ENCODE measurements at regions not wholly inside any gene's neighbourhood (a gene's known extent, or its start where the extent isn't known, plus 50 kb on each side); places are given as distances from the start of the nearest gene placed in this dataset.

DNA sequence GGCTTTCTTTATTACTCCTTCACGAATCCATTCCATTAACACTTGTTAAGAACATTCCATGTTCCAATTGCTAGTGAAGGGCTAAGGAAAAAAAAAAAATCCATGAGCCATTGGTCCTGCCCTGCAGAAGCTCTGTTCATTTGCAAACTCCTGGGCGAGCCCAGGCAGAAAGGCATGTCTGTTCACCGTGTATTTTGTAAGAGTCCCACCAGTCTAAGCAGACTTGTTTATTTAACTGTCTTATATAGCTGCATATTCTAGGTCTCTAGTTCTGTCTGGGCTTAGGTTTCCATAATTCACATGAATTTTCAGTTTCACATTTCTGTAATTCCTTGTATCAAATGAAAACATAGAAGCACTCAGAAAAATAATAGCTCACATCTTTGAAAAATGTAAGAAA lies 97.4 kb upstream of the POU2AF2 start:
- H3K36me3 ChIP-seq (ENCODE audit: control insufficient read depth, insufficient read depth, low read length) = no peaks in the 10 kb centered on the region
- WGBS, 2 experiments (ENCODE audit: insufficient coverage in 2 of 2) = 67% methylated on average over 1 of the region's 3 CpGs; no CpG with 5 or more reads in 1 of the 2 experiments

DNA sequence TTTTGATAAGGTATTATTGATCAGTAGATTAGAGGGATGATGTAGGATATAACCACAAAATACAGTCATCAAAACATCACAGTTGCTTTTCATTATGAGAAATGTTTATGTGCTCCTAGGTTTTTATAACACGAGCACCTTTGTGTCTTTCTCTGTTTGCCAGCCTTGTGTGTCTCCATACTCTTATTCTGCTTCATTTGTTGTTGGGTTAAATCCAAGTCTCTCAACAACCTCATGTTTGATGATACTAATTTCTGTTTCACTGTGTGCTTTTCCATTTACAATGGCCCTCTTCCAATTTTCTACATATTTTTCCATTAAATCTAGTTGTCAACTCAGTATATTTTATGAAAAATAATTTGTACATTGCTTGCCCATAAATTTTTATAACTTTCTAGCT lies 107.7 kb upstream of the POU2AF2 start:
- Histone ChIP-seq H3K36me3 (ENCODE audit: control insufficient read depth, insufficient read depth, low read length) (no peaks in the 10 kb centered on the region), H3K4me3 (ENCODE audit: extremely low read depth, insufficient read depth, low read length, poor library complexity, severe bottlenecking) (no peak overlapping the region), H3K9me3 (ENCODE audit: control insufficient read depth, low read length) (no peaks in the 10 kb centered on the region), H3K4me1 (ENCODE audit: control insufficient read depth, insufficient read depth, low read length, poor library complexity, severe bottlenecking) (no peaks in the 10 kb centered on the region), H3K27ac (ENCODE audit: low read depth, low read length, severe bottlenecking) (no peak overlapping the region)
- WGBS, 2 experiments (ENCODE audit: insufficient coverage in 2 of 2) = no CpG with 5 or more reads among the region's 1 CpG

More for the DNA sequence above, 97.4 kb upstream of the POU2AF2 start:
- Histone ChIP-seq H3K4me3 (ENCODE audit: extremely low read depth, insufficient read depth, low read length, poor library complexity, severe bottlenecking) (no peak overlapping the region), H3K27ac (ENCODE audit: low read depth, low read length, severe bottlenecking) (no peak overlapping the region), H3K4me1 (ENCODE audit: control insufficient read depth, insufficient read depth, low read length, poor library complexity, severe bottlenecking) (peaks cover 7% of the 10 kb centered on the region), H3K9me3 (ENCODE audit: control insufficient read depth, low read length) (no peaks in the 10 kb centered on the region)

DNA sequence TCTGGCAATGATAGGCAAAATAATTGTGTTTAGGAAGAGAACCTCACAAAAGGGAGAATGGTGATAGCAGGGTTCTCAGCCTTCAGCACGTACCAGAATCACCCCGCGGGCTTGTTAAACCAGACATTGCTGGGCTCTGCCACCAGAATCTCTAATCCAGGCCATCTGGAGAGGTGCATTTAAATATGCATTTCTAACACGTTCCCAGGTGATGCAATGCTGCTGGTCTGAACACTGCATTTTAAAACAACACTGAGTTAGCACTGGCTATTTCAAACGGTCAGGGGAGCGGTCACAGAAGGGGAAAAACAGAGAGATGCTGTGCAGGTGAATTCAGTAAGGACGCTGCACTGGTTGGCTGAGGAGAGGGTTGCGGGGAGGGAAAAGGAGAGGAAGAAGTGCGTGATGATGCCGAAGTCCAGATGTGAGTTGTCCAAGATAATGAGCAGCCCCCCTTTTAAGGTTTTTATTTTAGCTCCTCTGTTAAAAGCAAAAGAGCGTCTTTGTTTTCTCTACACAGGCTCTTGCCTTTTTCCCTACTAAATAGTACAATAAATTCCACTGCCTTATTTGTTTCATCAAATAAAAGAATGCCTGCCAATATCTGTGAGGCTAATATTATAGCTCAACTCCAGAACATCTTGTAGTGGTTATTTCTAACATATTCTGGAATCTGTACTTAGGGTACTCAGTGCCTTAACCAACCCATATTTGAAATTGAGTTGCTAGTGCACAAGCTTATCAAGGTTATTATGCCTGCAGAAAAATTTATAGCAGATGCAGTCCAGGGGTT lies 109.6 kb upstream of the POU2AF2 start:
- Histone ChIP-seq H3K4me1 (ENCODE audit: control insufficient read depth, insufficient read depth, low read length, poor library complexity, severe bottlenecking) (no peaks in the 10 kb centered on the region), H3K9me3 (ENCODE audit: control insufficient read depth, low read length) (no peaks in the 10 kb centered on the region), H3K4me3 (ENCODE audit: extremely low read depth, insufficient read depth, low read length, poor library complexity, severe bottlenecking) (no peak overlapping the region), H3K27ac (ENCODE audit: low read depth, low read length, severe bottlenecking) (no peak overlapping the region), H3K36me3 (ENCODE audit: control insufficient read depth, insufficient read depth, low read length) (no peaks in the 10 kb centered on the region)
- WGBS, 2 experiments (ENCODE audit: insufficient coverage in 2 of 2) = 86 to 88% methylated on average over 9 of the region's 11 CpGs

DNA sequence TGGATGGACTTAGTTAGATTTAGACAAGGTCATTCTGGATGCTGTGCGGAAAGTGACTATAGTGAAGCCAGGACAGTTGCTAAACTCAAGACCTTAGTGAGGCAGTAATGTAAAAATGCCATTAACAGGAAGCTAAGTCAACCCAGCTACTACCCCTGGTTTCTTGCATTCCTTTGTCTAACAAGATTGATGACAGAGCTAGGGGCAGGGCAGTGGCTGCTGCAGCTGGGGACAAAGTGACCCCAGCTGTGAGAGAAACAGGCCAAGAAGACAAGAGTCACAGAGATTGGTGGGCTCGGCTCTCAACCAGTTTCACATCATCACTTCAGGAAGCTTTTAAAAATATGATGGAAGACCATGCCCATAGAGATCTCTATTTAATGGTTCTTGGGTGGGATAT lies 110.4 kb upstream of the POU2AF2 start:
- Histone ChIP-seq H3K27ac (ENCODE audit: low read depth, low read length, severe bottlenecking) (no peak overlapping the region), H3K9me3 (ENCODE audit: control insufficient read depth, low read length) (no peaks in the 10 kb centered on the region), H3K4me1 (ENCODE audit: control insufficient read depth, insufficient read depth, low read length, poor library complexity, severe bottlenecking) (no peaks in the 10 kb centered on the region), H3K36me3 (ENCODE audit: control insufficient read depth, insufficient read depth, low read length) (no peaks in the 10 kb centered on the region), H3K4me3 (ENCODE audit: extremely low read depth, insufficient read depth, low read length, poor library complexity, severe bottlenecking) (no peak overlapping the region)
- WGBS, 2 experiments (ENCODE audit: insufficient coverage in 2 of 2) = 67% methylated on average over 1 of the region's 2 CpGs; no CpG with 5 or more reads in 1 of the 2 experiments

DNA sequence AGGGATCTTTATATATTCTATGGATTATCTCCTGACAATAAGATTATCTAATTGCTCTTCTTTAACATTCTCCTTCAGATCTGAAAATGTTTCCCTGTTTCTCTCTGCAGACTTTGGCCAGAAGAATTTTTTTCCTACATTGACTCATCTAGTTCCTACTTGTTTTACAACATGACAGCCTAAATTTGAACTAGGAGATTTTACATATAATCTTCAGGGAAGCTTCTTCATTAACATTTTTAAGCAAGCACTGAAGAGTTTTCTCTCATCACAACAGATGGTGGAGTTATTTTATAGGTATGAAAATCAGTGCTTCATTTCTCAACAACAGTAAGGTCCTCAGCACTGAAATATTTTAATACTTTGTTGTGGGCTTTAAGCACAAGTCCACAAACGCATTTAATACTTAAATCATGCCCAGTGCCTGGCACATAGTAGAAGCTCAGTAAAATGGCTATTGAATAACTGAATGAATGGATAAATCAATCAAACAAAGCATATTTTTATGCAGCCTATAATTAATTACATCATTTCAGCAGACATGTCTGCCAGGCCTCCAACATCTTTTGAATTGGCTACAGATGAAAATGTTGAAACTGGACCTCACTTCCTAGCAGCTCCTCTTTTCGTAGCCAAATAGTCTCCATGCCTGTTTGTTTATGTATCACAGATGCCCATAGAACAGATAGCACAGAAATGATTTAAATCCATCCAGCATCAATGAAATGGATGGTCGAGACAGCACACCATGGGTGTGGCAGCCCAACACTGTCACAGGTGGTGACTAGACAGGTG lies 117.3 kb upstream of the POU2AF2 start:
- Histone ChIP-seq H3K36me3 (ENCODE audit: control insufficient read depth, insufficient read depth, low read length) (no peaks in the 10 kb centered on the region), H3K4me1 (ENCODE audit: control insufficient read depth, insufficient read depth, low read length, poor library complexity, severe bottlenecking) (no peaks in the 10 kb centered on the region), H3K9me3 (ENCODE audit: control insufficient read depth, low read length) (no peaks in the 10 kb centered on the region), H3K27ac (ENCODE audit: low read depth, low read length, severe bottlenecking) (no peak overlapping the region), H3K4me3 (ENCODE audit: extremely low read depth, insufficient read depth, low read length, poor library complexity, severe bottlenecking) (no peak overlapping the region)
- WGBS, 2 experiments (ENCODE audit: insufficient coverage in 2 of 2) = 100% methylated on average over 1 of the region's 3 CpGs

DNA sequence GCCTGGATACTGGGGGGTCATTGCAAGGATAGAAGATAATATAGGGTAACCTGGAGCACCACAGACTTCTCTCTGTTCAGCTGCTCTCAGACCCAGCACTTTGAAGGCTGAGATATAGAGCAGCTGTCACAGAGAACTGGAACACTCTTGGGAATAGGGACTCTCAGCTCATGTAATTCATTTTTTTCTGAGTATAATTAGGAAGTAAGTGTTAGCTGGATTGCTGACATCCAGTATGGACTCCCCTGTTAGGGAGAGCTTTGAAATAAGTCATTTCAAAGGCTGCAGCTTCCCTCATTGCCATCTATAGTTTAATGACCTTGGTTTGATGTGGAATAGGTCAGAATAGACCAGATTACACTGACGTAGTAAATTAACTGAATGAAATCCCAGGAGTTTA lies 120.8 kb upstream of the POU2AF2 start:
- Histone ChIP-seq H3K9me3 (ENCODE audit: control insufficient read depth, low read length) (no peaks in the 10 kb centered on the region), H3K27ac (ENCODE audit: low read depth, low read length, severe bottlenecking) (no peak overlapping the region), H3K36me3 (ENCODE audit: control insufficient read depth, insufficient read depth, low read length) (no peaks in the 10 kb centered on the region), H3K4me1 (ENCODE audit: control insufficient read depth, insufficient read depth, low read length, poor library complexity, severe bottlenecking) (no peaks in the 10 kb centered on the region), H3K4me3 (ENCODE audit: extremely low read depth, insufficient read depth, low read length, poor library complexity, severe bottlenecking) (no peak overlapping the region)
- WGBS, 2 experiments (ENCODE audit: insufficient coverage in 2 of 2) = 100% methylated on average over 1 of the region's 1 CpG; no CpG with 5 or more reads in 1 of the 2 experiments

DNA sequence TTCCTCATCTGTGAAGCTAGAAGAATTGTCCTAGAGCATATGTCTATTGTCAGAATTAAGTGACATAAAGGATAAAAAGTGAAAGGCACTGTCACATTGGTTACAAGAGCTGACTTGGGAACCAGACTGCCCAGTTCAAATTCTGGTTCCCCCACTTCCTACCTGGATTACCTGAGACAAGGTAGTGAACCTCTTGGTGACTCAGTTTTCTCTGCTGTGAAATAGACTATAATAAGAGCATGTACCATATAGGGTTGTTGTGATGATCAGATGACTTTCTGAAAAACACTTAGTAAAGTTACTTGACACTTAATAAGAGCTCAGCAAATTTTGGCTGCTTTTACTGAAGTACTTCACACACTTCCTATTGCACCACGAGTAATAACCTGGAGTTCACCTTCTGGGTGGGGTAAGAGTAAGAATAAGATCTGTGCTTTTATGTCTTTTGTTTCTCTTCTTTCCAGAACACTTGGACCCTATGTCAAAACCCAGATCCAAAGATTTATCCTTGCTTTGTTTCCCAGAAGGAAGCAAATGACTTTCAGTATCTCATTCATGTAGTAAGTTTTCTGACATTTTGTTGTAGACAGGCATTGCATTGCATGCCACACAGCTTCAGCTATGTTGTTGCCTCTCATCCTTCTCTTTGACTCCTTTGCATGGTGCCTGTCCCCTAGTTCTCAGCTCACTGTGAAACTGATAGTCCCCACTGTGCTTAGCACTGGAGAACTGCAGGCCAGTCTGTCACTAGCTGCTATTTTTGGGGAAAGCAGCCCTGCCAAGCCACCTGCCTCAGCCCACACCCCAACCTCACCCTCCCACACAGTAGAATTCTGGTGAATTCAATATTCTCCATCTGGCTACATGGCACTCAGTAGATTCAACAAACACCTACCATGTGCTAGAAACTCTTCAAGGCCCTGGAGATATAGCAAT lies 121.8 kb upstream of the POU2AF2 start:
- no peak overlapping the region for H3K27ac ChIP-seq (ENCODE audit: low read depth, low read length, severe bottlenecking)
- H3K4me1 ChIP-seq (ENCODE audit: control insufficient read depth, insufficient read depth, low read length, poor library complexity, severe bottlenecking) = no peaks in the 10 kb centered on the region
- WGBS, 2 experiments (ENCODE audit: insufficient coverage in 2 of 2) = no CpG with 5 or more reads among the region's 1 CpG
- H3K9me3 ChIP-seq (ENCODE audit: control insufficient read depth, low read length) = no peaks in the 10 kb centered on the region
- no peak overlapping the region for H3K4me3 ChIP-seq (ENCODE audit: extremely low read depth, insufficient read depth, low read length, poor library complexity, severe bottlenecking)
- H3K36me3 ChIP-seq (ENCODE audit: control insufficient read depth, insufficient read depth, low read length) = no peaks in the 10 kb centered on the region

DNA sequence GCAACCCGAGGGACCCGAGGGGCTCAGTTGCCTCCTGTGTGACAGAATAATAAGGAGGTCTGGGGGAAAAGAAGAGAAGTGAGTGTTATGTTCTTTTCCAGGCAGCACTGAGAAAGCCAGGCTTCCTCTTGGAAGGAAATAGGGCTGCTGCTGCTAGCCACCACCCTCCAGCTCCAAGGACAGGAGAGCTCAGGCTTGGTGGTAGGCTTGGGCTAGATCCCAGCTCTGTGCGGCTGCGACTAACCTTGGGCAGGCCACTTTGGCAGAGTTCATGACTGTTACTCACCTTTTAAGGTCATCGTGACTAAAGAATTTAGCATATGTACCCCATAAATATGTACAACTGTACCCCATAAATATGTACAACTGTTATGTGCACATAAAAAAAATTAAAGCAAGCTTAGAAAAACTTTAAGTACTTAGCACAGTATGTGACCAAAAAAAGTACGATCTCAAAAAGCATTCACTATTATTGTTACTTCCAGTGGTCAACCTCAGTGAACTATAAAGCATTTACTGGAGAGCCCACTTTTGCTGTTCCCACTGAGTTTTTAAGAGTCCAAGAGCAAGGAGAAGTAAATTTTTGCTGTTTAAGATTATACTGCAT lies 124.7 kb upstream of the POU2AF2 start:
- Histone ChIP-seq H3K27ac (ENCODE audit: low read depth, low read length, severe bottlenecking) (no peak overlapping the region), H3K36me3 (ENCODE audit: control insufficient read depth, insufficient read depth, low read length) (no peaks in the 10 kb centered on the region), H3K4me1 (ENCODE audit: control insufficient read depth, insufficient read depth, low read length, poor library complexity, severe bottlenecking) (no peaks in the 10 kb centered on the region), H3K4me3 (ENCODE audit: extremely low read depth, insufficient read depth, low read length, poor library complexity, severe bottlenecking) (no peak overlapping the region), H3K9me3 (ENCODE audit: control insufficient read depth, low read length) (no peaks in the 10 kb centered on the region)
- WGBS, 2 experiments (ENCODE audit: insufficient coverage in 2 of 2) = 58% methylated on average over 2 of the region's 6 CpGs; no CpG with 5 or more reads in 1 of the 2 experiments

DNA sequence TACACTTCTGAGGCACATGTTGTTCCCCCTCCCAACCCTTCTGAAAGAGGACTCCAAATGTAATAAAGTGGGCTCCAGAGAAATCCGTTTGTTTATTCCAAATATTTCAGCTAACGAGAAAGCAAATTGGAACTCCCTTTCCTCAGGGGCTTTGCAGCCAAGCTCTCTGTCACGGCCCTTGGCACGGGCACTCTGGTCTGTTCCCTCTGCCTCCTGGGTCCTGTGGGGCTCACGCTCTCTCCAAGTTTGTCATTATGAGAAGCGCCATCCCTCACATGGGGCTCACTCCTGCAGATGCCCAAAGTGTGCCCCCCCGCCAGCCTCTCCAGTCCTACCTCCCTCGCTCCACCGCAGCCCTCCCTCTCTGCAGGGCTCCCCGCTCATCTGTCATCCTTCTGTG lies 125.4 kb upstream of the POU2AF2 start:
- Histone ChIP-seq H3K27ac (ENCODE audit: low read depth, low read length, severe bottlenecking) (no peak overlapping the region), H3K36me3 (ENCODE audit: control insufficient read depth, insufficient read depth, low read length) (no peaks in the 10 kb centered on the region), H3K4me1 (ENCODE audit: control insufficient read depth, insufficient read depth, low read length, poor library complexity, severe bottlenecking) (no peaks in the 10 kb centered on the region), H3K4me3 (ENCODE audit: extremely low read depth, insufficient read depth, low read length, poor library complexity, severe bottlenecking) (no peak overlapping the region), H3K9me3 (ENCODE audit: control insufficient read depth, low read length) (no peaks in the 10 kb centered on the region)
- 83 to 89% methylated on average over 9 to 10 of the region's 10 CpGs for WGBS, 2 experiments (ENCODE audit: insufficient coverage in 2 of 2)

DNA sequence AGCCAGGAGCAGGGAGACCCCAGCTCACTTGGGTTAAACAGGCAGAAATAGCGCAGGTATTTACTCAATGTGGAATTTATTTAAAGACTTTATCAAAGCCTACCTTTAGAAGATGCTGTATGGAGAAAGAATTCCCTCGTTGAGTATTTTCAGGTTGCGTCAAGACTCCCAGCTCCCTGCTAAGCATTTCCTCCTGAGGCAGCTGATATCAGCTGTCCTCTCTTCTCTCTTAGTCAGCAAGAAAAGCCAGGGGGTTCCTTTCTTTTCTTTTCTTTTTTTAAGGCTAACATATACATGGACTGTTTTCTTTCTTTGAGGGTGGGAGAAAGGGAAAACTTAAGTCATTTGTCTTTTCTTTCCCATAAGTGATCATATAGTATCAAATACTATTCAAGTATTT lies 125.8 kb upstream of the POU2AF2 start:
- Histone ChIP-seq H3K36me3 (ENCODE audit: control insufficient read depth, insufficient read depth, low read length) (no peaks in the 10 kb centered on the region), H3K27ac (ENCODE audit: low read depth, low read length, severe bottlenecking) (no peak overlapping the region), H3K9me3 (ENCODE audit: control insufficient read depth, low read length) (no peaks in the 10 kb centered on the region), H3K4me1 (ENCODE audit: control insufficient read depth, insufficient read depth, low read length, poor library complexity, severe bottlenecking) (no peaks in the 10 kb centered on the region), H3K4me3 (ENCODE audit: extremely low read depth, insufficient read depth, low read length, poor library complexity, severe bottlenecking) (no peak overlapping the region)
- WGBS, 2 experiments (ENCODE audit: insufficient coverage in 2 of 2) = 75 to 80% methylated on average over 1 to 2 of the region's 3 CpGs

All from mesodermal cell (in vitro differentiated cells).